ENCODE measurements at regions not wholly inside any gene's neighbourhood (a gene's known extent, or its start where the extent isn't known, plus 50 kb on each side); places are given as distances from the start of the nearest gene placed in this dataset.

GRCh38 chr13:34734932-34735331 is 207.1 kb upstream of the NBEA start:
- no peak for TF ChIP-seq CTCF (IDR thresholded peaks at IDR 0.05)
- no peak for TF ChIP-seq POLR2A (IDR thresholded peaks at IDR 0.05)

All from heart left ventricle (tissue), 13 donors.